SJSA1 (cell line): ENCODE measurements at regions not wholly inside any gene's neighbourhood (a gene's known extent, or its start where the extent isn't known, plus 50 kb on each side); places are given as distances from the start of the nearest gene placed in this dataset.

Experiments used
- DNase-seq, 2 experiments: peaks; one replicate each; pipeline ENCODE4 v3.0.0-alpha.2; 2015 to 2020; ENCODE audit warnings: low spot score in 2 of 2, low read depth in 1 of 2
- H3K27ac ChIP-seq: fragments of 250-450 bp; sonication (Bioruptor Pico); 2 replicates; pipeline ENCODE4 v1.5.1; 2020; ENCODE audit warnings: mild to moderate bottlenecking, moderate library complexity
- H3K27me3 ChIP-seq: fragments of 250-450 bp; sonication (Bioruptor Pico); replicated peaks from 2 replicates; pipeline ENCODE4 v1.5.1; 2020; ENCODE audit warnings: mild to moderate bottlenecking, moderate library complexity
- H3K36me3 ChIP-seq: fragments of 250-450 bp; sonication (Bioruptor Pico); 2 replicates; pipeline ENCODE4 v1.5.1; 2020; ENCODE audit warnings: mild to moderate bottlenecking
- H3K4me1 ChIP-seq: fragments of 250-450 bp; sonication (Bioruptor Pico); replicated peaks from 2 replicates; pipeline ENCODE4 v1.6.1; 2021; ENCODE audit warnings: mild to moderate bottlenecking
- H3K4me3 ChIP-seq: fragments of 250-450 bp; sonication (Bioruptor Pico); 2 replicates; pipeline ENCODE4 v1.5.1; 2020; ENCODE audit warnings: mild to moderate bottlenecking
- H3K9me3 ChIP-seq: fragments of 250-450 bp; sonication (Bioruptor Pico); replicated peaks from 2 replicates; pipeline ENCODE4 v1.5.1; 2020; ENCODE audit warnings: mild to moderate bottlenecking

DNA sequence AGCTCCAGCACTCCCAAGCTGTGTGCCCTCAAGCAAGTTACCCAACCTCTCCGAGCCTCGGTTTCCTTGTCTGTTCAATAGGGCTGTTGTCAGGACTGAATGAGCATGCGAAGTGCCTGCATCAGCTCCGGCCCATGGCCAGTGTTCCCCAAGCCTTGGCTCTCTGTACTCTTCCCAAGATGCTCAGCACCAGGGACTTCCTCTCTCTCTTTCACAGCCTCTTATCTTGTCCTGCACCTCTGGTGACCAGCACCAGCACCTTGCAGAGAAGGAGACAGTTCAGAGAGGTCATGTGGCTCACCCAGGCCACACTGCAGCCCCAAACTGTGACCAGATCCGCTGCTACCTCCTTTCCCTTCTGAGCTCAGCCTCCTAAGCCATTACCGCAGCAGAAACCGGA lies 120.3 kb upstream of the ANO1 start:
- no peak overlapping the region for H3K4me3 ChIP-seq
- 0 out of 2 replicates have a peak overlapping the region, but pooled peaks have one; percentile 0 for H3K27ac ChIP-seq
- H3K9me3 ChIP-seq: no peaks in the 10 kb centered on the region
- no peaks in the 10 kb centered on the region for H3K27me3 ChIP-seq
- DNase-seq: no peak
- H3K36me3 ChIP-seq: no peaks in the 10 kb centered on the region
- H3K4me1 ChIP-seq: peaks cover 54% of the 10 kb centered on the region

DNA sequence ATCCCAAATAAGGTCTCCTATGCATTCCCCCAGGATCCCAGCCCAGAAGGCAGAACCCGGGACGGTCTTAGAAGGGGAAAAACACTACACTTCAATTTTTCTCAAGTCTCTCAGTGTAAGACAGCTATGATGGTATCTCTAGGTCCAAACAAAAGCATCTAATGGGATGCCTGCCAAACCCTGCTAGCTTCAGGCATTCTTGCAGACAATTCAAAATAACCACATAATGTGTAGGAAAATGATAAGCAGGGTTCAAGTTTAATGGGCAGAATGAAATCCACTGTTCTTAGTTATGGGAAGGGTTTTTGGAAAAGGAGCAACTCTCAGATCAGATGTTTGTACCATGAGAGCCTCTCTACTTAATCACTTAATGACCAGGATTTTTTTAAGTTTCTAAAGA lies 119.8 kb upstream of the ANO1 start:
- Histone ChIP-seq H3K27me3 (no peaks in the 10 kb centered on the region), H3K36me3 (no peaks in the 10 kb centered on the region), H3K9me3 (no peaks in the 10 kb centered on the region), H3K27ac (0 out of 2 replicates have a peak overlapping the region, but pooled peaks have one; percentile 2), H3K4me3 (no peak overlapping the region), H3K4me1 (peaks cover 57% of the 10 kb centered on the region)
- DNase-seq: peak; percentile 90 to 96

DNA sequence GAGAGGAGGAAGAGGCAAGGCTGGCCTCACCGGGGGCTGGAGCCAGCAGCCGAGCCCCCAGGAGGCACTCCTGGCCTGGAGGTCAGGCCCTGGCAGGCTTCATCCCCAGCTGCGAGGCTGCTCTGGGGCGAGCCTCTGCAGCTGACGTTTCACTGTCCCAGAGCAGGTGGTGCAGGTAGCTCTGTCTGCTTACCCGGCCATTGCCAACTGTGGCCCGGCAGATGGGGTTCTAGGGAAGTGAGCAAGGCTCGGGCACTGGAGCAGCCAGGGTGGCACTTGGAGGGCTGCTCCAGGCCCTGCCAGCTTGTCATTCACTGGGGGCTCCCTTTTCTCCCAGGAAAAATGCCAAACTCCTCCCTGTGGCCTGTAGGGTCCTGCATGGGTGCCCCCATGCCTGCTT lies 118.7 kb upstream of the ANO1 start:
- H3K9me3 ChIP-seq: no peaks in the 10 kb centered on the region
- no peaks in the 10 kb centered on the region for H3K27me3 ChIP-seq
- H3K4me1 ChIP-seq: peaks cover 66% of the 10 kb centered on the region
- H3K4me3 ChIP-seq: no peak overlapping the region
- H3K27ac ChIP-seq: no peak overlapping the region
- H3K36me3 ChIP-seq: no peaks in the 10 kb centered on the region
- DNase-seq: no peak

DNA sequence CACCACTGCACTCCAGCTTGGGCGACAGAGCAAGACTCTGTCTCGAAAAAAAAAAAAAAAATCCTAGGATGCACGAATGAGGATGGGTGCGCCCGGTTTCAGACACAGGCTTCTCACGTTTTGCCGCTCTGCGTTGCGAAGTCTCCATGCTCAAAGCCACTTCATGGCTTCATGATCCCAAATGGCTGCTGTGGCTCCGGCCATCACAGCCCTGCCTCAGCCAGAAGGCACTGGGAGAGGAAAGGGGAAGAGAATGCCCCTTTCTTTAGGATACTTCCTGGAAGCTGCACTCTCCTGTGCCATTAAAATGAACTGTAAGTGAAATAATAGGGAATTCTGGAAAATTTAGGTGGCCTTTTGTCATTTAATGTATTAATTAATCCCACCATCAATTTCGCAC lies 116.4 kb upstream of the ANO1 start:
- DNase-seq: no peak
- Histone ChIP-seq H3K27ac (peak overlapping the region; percentile 57), H3K27me3 (no peaks in the 10 kb centered on the region), H3K4me3 (no peak overlapping the region), H3K36me3 (no peaks in the 10 kb centered on the region), H3K9me3 (no peaks in the 10 kb centered on the region), H3K4me1 (peaks cover 56% of the 10 kb centered on the region)

DNA sequence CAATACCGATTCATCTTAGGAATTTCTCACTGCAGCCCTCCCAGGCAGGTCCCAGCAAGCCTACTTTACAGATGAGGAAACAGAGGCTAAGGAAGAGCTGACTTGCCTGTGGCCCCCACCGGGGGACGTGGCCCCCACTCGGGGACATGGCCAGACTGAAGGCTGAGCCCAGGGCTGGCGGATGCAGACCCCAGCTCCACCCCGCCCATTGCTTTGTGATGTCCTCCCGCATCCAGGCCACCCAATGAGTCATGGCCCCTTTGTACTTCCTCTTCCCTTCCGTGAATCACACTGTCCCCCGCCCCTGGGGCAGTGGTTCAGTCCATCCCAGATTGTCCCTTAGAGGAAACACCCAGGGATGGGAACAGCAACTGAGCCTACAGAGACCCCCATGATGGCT lies 116.0 kb upstream of the ANO1 start:
- peak overlapping the region; percentile 57 for H3K27ac ChIP-seq
- H3K36me3 ChIP-seq: no peaks in the 10 kb centered on the region
- H3K9me3 ChIP-seq: no peaks in the 10 kb centered on the region
- H3K27me3 ChIP-seq: no peaks in the 10 kb centered on the region
- peaks cover 52% of the 10 kb centered on the region for H3K4me1 ChIP-seq
- no peak overlapping the region for H3K4me3 ChIP-seq
- DNase-seq: peak; percentile 97 to 99

DNA sequence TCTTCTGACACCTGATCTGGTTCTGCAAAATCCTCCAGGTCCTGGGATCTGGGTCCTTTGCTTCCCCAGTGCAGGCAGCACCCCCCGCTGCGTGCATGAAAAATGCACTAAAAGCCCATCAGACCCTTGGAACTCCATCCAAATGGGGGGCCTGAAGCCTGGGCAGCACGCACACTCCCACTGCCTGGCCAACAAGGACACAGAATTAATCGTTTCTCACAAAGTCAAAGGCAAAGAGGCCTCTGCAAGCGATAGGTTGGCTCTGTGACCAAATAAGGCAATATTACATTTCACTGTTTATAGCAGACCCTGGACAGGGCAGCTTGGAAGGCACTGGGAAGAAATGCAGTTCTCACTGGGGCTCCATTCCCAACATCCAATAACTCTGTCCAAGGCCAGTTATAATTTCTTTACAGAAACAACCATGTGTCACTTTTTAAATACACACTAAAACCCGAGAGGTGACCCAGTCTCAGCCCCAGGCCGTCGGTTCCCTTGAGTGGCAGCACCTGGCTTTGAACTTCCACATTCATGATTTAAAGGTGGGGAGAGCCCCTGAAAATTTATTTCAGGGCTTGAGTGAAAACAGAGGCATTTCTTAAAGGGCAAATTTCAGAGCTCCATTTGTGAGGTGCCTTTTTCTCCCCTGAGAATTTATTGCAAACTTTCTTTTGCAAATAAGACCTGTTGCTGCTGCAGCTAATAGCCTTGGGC lies 114.4 kb upstream of the ANO1 start:
- Histone ChIP-seq H3K4me1 (peaks cover 37% of the 10 kb centered on the region), H3K4me3 (no peak overlapping the region), H3K27me3 (no peaks in the 10 kb centered on the region), H3K9me3 (no peaks in the 10 kb centered on the region), H3K36me3 (no peaks in the 10 kb centered on the region), H3K27ac (no peak overlapping the region)
- no peak for DNase-seq

DNA sequence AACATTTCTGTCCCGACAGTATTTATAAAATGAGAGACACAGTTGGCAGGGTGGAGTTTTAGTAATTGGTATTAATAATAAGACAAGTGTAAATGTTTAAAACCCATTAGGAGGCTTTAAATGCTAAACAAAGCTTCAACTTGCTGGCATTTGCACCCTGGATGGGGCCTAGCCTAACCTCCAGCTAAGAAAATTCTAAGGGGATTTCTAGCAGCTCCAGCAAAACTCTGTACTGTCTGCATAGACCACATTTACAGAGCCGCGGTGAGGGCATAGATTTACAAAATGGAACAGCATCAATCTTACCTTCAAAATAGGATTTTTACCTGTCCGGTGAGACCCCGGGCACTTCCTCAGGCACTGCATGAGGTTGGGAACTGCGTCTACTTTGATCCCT lies 113.9 kb upstream of the ANO1 start:
- Histone ChIP-seq H3K27ac (no peak overlapping the region), H3K36me3 (no peaks in the 10 kb centered on the region), H3K27me3 (no peaks in the 10 kb centered on the region), H3K9me3 (no peaks in the 10 kb centered on the region), H3K4me3 (no peak overlapping the region), H3K4me1 (peaks cover 31% of the 10 kb centered on the region)
- DNase-seq: no peak

DNA sequence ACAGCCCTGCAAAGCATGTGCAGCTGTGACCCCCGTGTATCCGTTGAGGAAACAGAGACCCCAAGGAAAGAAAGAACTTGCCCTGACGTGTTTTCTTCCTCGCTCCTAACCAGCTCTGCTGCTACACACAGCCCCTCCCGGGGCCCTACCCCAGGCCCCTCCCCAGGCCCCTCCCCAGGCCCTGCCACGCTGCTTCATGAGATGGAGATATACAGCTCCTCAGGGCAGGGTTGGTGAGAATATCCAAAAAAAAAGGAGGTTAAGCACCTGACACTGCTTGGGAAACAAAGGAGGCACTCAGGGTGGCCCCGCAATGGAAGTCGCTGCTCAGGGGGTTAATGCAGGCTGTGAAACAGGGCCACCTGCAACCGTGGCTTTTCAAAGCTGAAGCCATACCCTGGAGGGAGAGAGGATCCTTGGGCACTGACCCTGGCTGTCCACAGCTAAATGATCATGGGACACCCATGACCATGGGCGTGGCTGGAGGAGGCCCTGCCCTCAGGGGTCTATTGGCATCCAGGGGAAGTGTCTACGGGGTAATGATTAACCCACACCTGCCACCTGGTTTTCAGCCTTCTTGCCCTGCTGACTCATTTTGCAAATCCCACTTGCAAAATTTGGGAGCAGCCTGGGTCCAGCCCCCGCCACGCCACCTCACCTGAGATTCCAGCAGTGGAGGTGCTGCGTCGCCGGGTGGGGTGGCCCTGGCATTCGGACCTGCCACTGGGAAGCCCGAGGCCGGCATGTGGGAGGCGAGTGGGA lies 112.1 kb upstream of the ANO1 start:
- Histone ChIP-seq H3K9me3 (no peaks in the 10 kb centered on the region), H3K27ac (no peak overlapping the region), H3K4me3 (no peak overlapping the region), H3K4me1 (peaks cover 38% of the 10 kb centered on the region), H3K27me3 (no peaks in the 10 kb centered on the region), H3K36me3 (no peaks in the 10 kb centered on the region)
- DNase-seq: no peak

DNA sequence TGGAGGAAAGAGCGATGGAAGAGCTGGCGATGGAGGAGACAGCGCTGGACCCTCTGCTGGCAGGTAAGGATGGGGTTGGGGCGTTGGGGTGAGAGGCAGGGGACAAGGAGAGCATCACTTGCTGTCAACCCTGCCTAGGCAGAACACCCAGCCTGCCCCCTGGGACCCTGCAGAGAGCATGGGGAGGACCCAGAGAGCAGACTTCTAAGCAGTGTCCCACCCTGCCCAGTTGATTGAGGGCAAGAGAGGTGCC lies 111.6 kb upstream of the ANO1 start:
- Histone ChIP-seq H3K27me3 (no peaks in the 10 kb centered on the region), H3K4me3 (no peak overlapping the region), H3K27ac (no peak overlapping the region), H3K9me3 (no peaks in the 10 kb centered on the region), H3K4me1 (peaks cover 36% of the 10 kb centered on the region), H3K36me3 (no peaks in the 10 kb centered on the region)
- no peak for DNase-seq

DNA sequence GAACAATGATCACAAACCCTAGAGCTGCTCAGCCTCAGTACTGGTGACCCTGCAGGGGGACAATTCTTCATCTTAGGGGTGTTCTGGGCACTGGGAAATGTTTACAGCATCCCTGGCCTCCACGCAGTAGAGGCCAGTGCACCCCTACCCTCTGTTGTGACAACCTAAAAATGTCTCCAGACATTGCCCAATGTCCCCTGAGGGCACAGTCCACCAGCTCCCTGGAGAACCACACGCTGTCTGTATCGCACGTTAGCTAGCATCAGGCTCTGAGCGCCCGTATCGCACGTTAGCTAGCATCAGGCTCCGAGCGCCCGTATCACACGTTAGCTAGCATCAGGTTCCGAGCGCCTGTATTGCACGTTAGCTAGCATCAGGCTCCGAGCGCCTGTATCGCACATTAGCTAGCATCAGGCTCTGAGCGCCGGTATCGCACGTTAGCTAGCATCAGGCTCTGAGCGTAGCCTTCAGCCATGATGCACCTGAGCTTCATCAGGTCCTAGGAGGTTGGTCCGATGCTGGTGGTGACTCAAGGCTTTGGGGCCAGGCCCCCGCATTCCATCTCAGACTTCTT lies 111.1 kb upstream of the ANO1 start:
- Histone ChIP-seq H3K4me1 (peaks cover 31% of the 10 kb centered on the region), H3K27me3 (no peaks in the 10 kb centered on the region), H3K9me3 (no peaks in the 10 kb centered on the region), H3K36me3 (no peaks in the 10 kb centered on the region), H3K27ac (no peak overlapping the region), H3K4me3 (no peak overlapping the region)
- DNase-seq: no peak

DNA sequence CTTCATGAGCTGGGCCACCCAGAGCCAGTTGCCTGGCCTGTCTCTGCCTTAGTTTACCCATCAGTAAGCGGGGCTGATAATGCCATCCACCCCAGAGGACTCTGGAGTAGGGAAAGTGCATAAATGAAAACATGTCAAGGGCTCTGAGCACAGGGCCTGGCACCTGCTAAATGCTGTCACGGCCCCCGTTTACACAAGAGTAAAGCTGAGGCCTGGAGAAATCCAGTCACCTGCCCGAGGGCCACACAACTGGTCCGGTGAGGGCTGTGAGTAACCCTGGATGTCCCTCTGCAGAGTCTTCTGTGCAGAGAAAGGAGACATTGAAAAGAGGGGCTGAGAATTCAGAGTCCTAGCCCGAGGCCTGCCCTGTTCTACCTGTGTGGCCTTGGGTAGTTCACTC lies 110.6 kb upstream of the ANO1 start:
- H3K27ac ChIP-seq: no peak overlapping the region
- DNase-seq: no peak
- H3K27me3 ChIP-seq: no peaks in the 10 kb centered on the region
- no peaks in the 10 kb centered on the region for H3K36me3 ChIP-seq
- H3K9me3 ChIP-seq: no peaks in the 10 kb centered on the region
- H3K4me1 ChIP-seq: peaks cover 26% of the 10 kb centered on the region
- H3K4me3 ChIP-seq: no peak overlapping the region

DNA sequence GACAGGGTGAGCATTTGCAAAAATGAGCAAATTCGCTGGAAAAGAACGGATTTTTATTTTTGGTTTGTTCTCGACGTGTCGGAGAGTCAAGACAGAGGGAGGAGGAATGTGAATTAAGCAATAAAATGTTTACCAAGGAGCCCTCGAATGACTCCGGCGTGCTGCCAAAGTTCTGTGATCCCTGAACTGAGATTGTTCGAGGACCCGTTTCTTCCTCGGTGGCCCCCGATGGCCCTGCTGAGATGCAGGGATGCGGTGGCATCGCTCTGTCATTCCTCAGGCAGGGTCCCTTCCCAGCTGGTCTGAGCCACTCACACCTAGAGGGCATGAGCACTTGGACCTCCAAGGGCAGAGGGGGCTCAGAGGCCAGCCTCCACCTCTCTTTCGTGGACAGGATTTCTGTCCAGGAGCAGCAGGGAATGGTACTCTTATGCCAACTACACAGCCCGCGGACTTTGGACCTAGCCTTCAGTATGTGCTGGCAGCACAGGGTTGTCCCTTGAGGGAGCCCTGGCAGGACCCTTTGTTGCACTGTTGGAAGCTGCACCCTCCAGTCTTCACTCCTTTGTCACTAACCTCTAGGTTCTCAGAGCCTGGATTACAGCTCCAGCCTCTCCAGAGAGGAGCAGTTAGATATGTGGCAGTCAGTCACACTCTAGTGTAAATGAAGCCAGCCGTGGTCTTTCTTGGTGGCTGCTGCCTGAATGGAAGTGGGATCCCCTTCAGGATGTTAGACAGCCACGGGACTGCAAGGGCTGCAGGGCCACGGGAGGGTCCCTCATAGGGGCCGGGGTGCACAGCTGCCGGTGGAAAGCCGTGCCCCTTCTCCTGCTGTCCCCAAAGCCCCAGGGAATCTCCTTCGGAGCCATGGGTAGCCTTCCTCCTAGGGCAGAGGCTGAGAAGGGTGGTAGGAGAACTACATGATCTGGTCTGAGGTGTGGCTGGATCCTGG lies 109.4 kb upstream of the ANO1 start:
- no peak for DNase-seq

DNA sequence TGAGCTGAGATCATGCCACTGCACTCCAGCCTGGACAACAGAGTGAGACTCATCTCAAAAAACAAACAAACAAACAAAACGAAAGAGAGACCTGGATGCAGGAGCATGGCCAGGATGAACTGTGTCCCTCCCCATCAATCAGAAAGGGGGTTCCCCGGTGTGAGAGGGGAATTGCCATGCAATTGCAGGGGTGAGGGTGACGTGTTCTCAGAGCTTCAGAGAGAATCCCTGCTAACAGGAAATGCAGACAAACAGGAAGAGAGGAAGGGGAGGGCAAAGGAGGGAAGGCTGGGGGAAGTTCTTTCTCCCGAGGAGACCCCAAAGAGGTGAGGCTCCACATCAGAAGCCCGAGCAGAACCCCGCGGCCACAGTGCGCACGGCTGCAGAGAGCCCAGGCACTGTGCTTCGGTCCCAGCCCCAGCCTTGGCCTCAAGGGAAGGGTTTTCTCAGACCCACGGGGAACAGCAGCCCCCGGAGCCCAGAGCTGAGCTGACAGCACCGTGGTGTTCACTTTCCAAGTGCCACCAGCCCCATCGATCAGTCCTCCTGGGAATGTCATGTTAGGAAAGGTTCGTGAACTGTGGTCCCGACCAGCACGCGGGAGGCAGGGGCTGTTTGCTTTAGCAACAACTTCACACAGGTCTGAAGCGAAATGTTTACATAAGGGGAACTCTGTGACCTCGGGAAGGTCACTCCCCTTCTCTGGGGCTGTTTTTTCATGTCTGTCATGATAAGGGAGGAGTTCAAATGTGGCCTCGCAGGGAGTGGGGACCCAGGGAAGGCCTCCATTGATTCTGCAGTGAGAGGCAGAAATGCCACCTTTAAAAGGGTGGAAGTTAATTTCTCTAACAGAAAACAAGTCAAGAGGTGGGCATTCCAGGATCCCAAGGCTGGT lies 108.0 kb upstream of the ANO1 start:
- DNase-seq: no peak
- Histone ChIP-seq H3K36me3 (no peaks in the 10 kb centered on the region), H3K4me3 (no peak overlapping the region), H3K27me3 (no peaks in the 10 kb centered on the region), H3K27ac (no peak overlapping the region), H3K9me3 (no peaks in the 10 kb centered on the region), H3K4me1 (peaks cover 10% of the 10 kb centered on the region)

More for the DNA sequence above, 109.4 kb upstream of the ANO1 start:
- Histone ChIP-seq H3K4me1 (peaks cover 16% of the 10 kb centered on the region), H3K27me3 (no peaks in the 10 kb centered on the region), H3K36me3 (no peaks in the 10 kb centered on the region), H3K27ac (no peak overlapping the region), H3K9me3 (no peaks in the 10 kb centered on the region), H3K4me3 (no peak overlapping the region)
